Jurkat, Clone E6-1 (cell line): ENCODE measurements at regions not wholly inside any gene's neighbourhood (a gene's known extent, or its start where the extent isn't known, plus 50 kb on each side); places are given as distances from the start of the nearest gene placed in this dataset.
A peak's percentile ranks its signal among the peaks of the same experiment; 100 is the strongest.

ENCODE experiments used
- DNase-seq: peaks from one replicate; pipeline ENCODE4 v3.0.0-alpha.2; 2011; ENCODE audit warnings: low read depth, low spot score
- H3K4me3 ChIP-seq: 2 replicates; pipeline ENCODE4 v1.5.1; 2011; ENCODE audit warnings: mild to moderate bottlenecking, low read length, control low read depth, moderate library complexity

GRCh38 chr2:104673225-104673624 is 180.7 kb upstream of the POU3F3 start:
- no peak overlapping the region for H3K4me3 ChIP-seq
- no peak for DNase-seq

DNA sequence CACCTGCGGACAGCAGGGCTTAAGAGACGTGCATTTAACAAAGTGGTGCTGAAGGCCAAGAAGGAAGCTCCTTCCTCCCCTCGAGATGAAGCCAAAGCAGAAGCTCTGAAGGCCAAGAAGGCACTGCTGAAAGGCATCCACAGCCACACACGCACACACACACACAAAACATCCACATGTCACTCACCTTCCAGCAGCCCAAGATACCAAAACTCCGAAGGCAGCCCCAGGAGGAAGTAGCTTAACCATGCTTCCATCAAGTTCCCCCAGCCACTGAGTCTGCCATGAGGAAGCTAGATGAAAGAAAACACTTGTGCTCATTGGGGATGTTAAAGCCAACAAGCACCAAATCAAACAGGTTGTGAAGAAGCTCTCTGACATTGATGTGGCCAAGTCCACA is 175.7 kb upstream of the POU3F3 start:
- H3K4me3 ChIP-seq = no peak overlapping the region
- peak; percentile 64 for DNase-seq

DNA sequence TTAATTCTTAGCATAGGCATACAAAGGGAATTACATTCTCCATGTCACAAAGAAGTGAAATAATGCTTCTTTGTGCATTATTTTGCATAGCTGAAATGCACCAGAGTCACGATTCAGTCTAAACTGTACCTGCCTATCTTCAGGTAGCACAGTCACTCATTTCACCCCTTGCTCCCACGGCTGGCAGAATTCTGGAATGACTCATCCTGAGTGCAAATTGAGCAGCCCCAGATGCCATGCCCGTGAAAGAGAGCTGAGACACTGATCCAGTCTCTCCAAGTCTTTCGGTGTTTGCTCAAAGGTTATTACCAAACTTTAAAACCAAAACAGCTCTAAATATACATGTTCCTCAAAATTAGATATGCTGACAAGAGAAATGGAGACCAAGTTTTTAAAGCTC is 168.3 kb upstream of the POU3F3 start:
- no peak overlapping the region for H3K4me3 ChIP-seq
- DNase-seq = no peak

DNA sequence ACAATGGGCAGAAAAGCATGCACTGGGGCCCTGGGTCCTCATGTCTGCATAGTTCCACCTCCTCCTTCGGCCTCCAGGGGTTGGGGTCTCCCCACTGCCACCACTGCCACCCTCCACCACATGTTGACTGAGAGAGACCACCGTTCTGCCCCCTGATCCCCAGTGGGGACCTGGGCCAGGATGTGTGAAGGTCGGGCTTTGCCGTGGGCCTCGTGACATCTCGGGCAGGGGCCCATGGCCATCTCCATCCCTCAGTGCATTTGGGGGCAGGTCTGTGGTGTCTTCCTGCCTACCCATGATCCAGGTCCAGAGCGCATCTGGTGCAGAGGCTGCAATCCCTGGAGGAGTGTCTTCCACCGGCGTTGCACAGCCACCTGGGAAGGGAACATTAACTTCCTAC is 166.8 kb upstream of the POU3F3 start:
- DNase-seq = no peak
- H3K4me3 ChIP-seq = no peak overlapping the region

GRCh38 chr2:104690255-104690984 is 163.5 kb upstream of the POU3F3 start:
- no peak for DNase-seq
- H3K4me3 ChIP-seq = no peak overlapping the region

DNA sequence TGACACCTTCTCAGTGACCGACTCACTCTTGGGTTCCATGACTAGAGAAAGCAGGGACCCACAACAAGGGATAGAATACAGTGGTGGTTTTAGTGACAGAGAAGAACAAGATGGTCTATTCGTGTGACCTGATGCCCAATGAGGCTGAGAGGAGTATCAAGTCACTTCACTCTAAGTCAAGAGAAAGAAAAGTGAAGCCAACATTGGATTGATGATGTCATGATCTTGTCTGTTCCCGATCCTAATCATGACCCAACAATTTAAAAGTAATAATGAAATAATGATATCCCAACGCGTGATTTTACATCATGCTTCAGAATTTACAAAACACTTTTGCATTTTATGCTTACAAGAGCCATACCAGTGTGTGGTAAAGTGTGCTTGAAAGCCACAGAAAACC is 155.6 kb upstream of the POU3F3 start:
- DNase-seq = no peak
- no peak overlapping the region for H3K4me3 ChIP-seq

GRCh38 chr2:104701411-104701911 is 152.5 kb upstream of the POU3F3 start:
- no peak for DNase-seq
- H3K4me3 ChIP-seq = no peak overlapping the region

GRCh38 chr2:104702031-104702850 is 151.7 kb upstream of the POU3F3 start:
- DNase-seq = no peak
- H3K4me3 ChIP-seq = no peak overlapping the region

DNA sequence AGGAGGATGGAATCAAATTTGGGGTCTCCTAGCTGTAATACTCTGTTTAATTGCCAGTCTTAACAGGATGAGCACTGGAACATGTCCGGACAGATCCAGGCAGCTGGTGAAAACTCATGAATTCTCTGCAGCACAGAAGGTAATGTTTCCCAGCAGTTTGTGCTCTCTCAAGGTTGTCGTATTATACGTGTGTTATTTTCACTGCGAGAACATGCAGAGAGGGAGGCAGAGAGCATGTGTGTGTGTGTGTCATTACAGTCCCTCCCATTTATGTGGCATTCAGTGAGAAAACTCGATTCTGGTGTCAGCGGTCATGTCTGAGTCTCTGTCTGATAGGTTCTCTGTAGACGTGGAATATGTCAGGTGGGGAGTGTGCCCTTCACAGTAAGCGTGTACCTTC is 150.2 kb upstream of the POU3F3 start:
- DNase-seq = no peak
- no peak overlapping the region for H3K4me3 ChIP-seq

- DNase-seq = no peak
- H3K4me3 ChIP-seq = no peak overlapping the region
Observed at GRCh38 chr2:104704496-104705245, 149.2 kb upstream of the POU3F3 start.

DNA sequence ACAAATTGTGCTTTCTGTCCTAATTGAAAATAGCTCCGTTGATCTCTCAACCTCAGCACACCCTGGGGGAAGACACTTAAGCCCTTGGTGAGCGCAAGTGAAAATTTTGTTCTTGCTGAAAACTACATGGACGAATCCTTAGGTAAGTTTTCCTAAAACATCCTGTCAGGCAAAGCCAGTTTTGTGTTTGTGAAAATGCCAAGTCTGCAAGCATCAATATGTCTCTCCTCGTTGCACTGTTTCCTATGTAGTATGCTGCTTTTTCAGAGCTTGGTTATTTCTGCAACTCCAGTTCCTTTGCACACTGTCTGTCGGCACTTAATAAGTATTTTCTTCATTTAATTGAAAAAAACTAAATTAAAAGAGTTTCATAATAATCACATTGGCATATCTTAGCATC is 146.9 kb upstream of the POU3F3 start:
- DNase-seq = no peak
- H3K4me3 ChIP-seq = no peak overlapping the region

DNA sequence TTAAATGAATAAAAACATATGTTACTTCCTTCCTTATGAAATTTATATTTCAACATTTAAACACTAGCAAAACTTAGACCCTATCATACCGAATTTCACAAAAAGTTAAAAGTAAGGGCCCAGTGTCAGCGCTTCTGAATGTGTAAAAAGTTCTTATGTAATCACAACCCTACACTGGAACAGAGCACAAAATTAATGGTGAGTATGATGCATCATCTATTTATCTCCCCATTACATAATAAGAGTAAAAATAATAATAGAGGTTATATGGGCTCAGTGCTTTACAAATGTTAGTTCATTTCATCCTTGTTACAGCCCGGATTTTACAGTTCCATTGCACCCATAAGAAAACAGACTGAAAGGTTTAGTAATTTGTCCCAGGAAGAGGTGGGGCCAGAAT is 144.9 kb upstream of the POU3F3 start:
- no peak for DNase-seq

DNA sequence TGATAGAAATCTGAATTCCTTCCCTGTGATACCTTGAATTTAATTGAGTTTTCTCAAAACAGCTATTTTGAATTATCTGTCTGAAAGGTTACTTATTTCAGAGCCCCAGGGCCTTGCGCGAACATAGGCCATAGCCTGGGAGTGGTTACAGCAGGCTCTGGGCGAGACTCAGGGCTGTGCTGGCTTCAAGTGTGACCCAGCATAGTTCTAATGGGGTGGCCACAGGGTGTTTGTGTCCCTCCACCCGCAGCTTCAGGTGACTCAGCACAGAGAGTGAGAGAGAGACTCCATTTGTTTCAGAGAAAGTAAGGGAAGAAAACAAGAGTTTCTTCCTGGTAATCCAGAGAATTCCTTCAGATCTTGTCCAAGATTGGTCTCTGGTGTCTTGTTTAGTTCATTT is 137.9 kb upstream of the POU3F3 start:
- no peak for DNase-seq
- no peak overlapping the region for H3K4me3 ChIP-seq

More for the DNA sequence above, 144.9 kb upstream of the POU3F3 start:
- H3K4me3 ChIP-seq = no peak overlapping the region

DNA sequence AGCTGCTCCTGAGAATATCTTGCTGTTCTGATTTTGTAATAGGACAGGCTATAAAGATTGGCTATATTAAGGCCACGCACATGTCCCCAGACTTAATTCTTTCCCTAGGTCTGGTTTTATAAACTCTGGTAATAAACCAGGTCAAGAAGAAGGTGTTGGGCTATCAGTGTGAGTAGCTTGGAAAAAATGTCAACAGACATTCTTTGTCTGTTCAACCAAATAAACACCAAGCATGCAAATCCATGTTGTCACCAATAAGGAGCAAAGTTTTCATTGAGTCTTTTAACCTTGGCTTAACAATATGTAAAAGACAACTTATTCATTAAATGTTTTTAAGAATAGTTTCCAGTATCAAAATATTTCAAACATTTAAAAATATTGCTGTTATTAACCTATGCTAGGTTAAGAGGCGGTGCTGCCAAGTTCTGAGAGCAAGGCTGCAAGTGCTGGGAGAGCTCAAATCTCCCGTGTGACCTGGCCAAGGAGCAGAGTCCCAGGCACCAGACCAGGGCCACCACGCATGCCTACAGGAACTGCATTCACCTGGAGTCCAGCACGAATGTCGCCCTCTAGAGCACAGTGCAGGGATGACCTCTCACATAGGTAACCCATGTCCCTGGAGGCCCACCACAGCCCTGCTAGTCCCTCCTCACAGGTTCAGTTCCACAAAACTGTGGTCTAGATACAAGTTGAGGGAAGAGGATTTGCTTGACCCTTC is 120.5 kb upstream of the POU3F3 start:
- peak; percentile 35 for DNase-seq
- no peak overlapping the region for H3K4me3 ChIP-seq

DNA sequence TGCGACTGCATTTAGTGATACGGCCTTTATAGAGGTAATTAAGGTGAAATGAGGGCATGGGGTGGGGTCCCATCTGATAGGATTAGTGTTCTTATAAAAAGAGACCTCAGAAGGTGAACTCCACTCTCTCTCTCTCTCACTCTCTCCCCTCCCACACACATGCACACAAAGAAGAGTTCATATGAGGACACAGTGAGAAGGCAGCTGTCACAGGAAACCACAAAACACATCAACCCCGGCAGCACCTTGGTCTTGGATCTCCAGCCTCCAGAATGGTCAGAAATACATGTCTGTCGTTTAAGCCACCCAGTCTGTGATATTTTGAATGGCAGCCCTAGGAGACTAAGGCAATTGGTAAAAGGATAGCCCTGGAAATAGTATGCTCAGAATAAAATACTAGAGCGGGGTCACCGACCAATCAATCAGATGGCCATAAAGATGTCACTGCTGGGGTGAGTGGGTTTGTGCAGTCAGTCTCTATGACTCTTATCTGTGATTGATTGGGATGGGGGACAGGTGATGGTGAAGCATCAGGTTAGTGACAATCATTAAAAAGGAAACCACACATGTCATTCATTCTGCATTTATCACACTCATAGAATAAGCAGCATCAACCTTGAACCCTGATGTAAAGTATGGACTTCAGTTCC is 118.9 kb upstream of the POU3F3 start:
- H3K4me3 ChIP-seq = no peak overlapping the region
- DNase-seq = peak; percentile 72

GRCh38 chr2:104736026-104736425 is 117.9 kb upstream of the POU3F3 start:
- DNase-seq = no peak
- no peak overlapping the region for H3K4me3 ChIP-seq

DNA sequence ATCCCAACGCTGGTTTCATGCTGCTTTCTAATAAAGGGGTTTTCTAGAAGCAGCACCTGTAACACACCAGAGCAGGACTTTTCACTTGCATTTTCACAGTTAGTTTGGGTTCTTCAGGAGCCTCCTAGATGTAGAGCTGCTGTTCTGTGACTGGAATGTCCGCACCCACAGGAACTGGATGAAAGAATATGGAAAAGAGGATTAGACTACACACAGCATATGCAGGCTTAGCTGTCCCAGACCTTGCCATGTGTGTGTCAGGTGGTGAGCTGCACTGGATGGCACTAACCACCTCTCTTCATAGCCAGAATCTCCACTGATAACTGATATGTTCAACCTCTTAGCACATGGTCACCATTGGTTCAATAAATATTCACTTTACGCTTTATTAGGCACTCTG is 112.1 kb upstream of the POU3F3 start:
- H3K4me3 ChIP-seq = no peak overlapping the region
- DNase-seq = no peak

DNA sequence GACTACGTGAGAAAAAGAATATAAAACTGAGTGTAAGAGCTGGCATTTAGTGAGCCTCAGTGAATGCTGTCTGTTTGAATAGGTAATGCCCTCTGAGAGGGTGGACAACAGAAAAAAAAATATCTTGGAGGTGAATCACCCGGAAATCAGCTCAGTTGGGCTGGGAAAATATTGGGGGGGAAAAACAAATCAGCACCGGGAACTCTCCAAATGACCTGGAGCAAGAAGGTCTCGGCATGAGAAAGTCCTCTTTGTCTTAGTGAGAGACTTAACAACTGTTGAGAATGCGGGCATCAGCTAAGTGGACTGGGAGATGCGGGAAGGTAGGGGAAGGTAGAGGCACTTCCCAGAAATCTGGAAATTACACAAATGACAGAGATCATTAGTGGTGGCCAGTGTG is 109.4 kb upstream of the POU3F3 start:
- H3K4me3 ChIP-seq = no peak overlapping the region
- no peak for DNase-seq

GRCh38 chr2:104745846-104746245 is 108.1 kb upstream of the POU3F3 start:
- DNase-seq = no peak
- H3K4me3 ChIP-seq = no peak overlapping the region
